ENCODE measurements at regions not wholly inside any gene's neighbourhood (a gene's known extent, or its start where the extent isn't known, plus 50 kb on each side); places are given as distances from the start of the nearest gene placed in this dataset.

GRCh38 chr7:131242123-131242650 is 85.5 kb upstream of the MKLN1 start:
- TF ChIP-seq CTCF (IDR thresholded peaks at IDR 0.05) = no peak
- no peak for TF ChIP-seq POLR2A (IDR thresholded peaks at IDR 0.05)
